HUES6 (cell line): ENCODE measurements at regions not wholly inside any gene's neighbourhood (a gene's known extent, or its start where the extent isn't known, plus 50 kb on each side); places are given as distances from the start of the nearest gene placed in this dataset.

Experiments used
- H3K27ac ChIP-seq: 2 replicates; pipeline ENCODE4 v1.7.0; 2013; ENCODE audit warnings: low read depth, mild to moderate bottlenecking, low read length, inconsistent platforms
- H3K27me3 ChIP-seq: 2 replicates; pipeline ENCODE4 v1.6.1; 2013; ENCODE audit warnings: low read length; ENCODE audit not compliant: control insufficient read depth, insufficient read depth
- H3K36me3 ChIP-seq: 2 replicates; pipeline ENCODE4 v1.6.1; 2013; ENCODE audit warnings: low read length; ENCODE audit not compliant: control insufficient read depth, insufficient read depth
- H3K4me1 ChIP-seq: 2 replicates; pipeline ENCODE4 v1.6.1; 2013; ENCODE audit warnings: low read length; ENCODE audit not compliant: control insufficient read depth, insufficient read depth
- H3K4me3 ChIP-seq: 2 replicates; pipeline ENCODE4 v1.5.1; 2013; ENCODE audit warnings: low read depth, low read length
- H3K9ac ChIP-seq: one replicate; pipeline ENCODE4 v1.6.1; 2013; ENCODE audit warnings: mild to moderate bottlenecking, low read length
- H3K9me3 ChIP-seq: 2 replicates; pipeline ENCODE4 v1.6.1; 2013; ENCODE audit warnings: low read depth, low read length; ENCODE audit not compliant: control insufficient read depth, insufficient read depth

- no peaks in the 10 kb centered on the region for H3K36me3 ChIP-seq
- no peak overlapping the region for H3K9ac ChIP-seq
- no peak overlapping the region for H3K27ac ChIP-seq
- peaks cover 2% of the 10 kb centered on the region; the same call in 1 of the 2 replicates for H3K4me1 ChIP-seq
- peaks cover 12% of the 10 kb centered on the region for H3K9me3 ChIP-seq
- no peaks in the 10 kb centered on the region for H3K27me3 ChIP-seq
- H3K4me3 ChIP-seq, result no peak overlapping the region
These were observed 312.4 kb downstream of the RPAP3 start for GRCh38 chr12:47393403-47393790.

GRCh38 chr12:47391566-47391965, 311.8 kb upstream of the AMIGO2 start:
- Histone ChIP-seq H3K9me3 (peaks cover 2% of the 10 kb centered on the region), H3K9ac (no peak overlapping the region), H3K27me3 (no peaks in the 10 kb centered on the region), H3K4me3 (no peak overlapping the region), H3K27ac (no peak overlapping the region), H3K4me1 (peaks cover 2% of the 10 kb centered on the region; the same call in 1 of the 2 replicates), H3K36me3 (no peaks in the 10 kb centered on the region)

DNA sequence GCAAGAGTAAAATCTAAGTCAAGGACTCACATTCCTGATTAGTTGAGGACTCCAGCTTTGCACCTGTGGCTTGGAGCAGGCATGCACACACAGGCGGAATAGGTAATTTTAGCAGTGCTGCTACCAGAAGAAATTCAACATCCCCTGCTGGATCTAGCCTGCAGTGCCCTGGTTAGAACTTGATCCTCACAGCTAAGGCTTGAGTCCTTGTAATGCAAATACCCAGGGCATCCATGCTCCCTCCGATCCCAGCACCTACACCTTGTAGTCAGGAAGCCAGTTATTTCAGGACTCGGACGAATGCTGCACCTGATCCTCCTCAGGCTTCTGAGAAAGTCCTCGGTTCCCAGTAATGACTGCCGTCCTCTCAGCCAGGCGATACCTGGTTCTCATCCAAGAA, 309.0 kb upstream of the AMIGO2 start:
- no peaks in the 10 kb centered on the region for H3K9me3 ChIP-seq
- H3K9ac ChIP-seq, result no peak overlapping the region
- H3K36me3 ChIP-seq, result no peaks in the 10 kb centered on the region
- no peak overlapping the region for H3K4me3 ChIP-seq
- no peak overlapping the region for H3K27ac ChIP-seq
- peaks cover 11% of the 10 kb centered on the region; the same call in 1 of the 2 replicates for H3K4me1 ChIP-seq
- no peaks in the 10 kb centered on the region for H3K27me3 ChIP-seq

DNA sequence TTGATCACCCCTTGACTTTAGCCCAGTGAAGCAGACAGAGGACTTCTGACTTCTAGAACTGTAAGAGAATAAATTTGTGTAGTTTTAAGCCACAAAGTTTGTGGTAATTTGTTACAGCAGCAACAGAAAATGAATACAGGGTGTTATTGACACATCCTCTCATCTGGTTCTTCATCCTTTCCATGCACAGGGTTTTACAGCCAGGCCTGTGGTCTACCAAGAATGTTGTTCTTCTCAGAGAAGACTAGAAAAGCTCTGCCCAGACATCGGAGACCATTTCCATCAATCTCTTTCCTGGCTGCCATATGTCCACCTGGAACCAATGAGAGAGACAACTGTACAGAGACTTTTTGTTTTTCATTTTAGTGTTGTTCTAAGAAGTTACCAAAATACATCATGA, 308.2 kb upstream of the AMIGO2 start:
- Histone ChIP-seq H3K27ac (no peak overlapping the region), H3K4me1 (peaks cover 11% of the 10 kb centered on the region; the same call in 1 of the 2 replicates)

DNA sequence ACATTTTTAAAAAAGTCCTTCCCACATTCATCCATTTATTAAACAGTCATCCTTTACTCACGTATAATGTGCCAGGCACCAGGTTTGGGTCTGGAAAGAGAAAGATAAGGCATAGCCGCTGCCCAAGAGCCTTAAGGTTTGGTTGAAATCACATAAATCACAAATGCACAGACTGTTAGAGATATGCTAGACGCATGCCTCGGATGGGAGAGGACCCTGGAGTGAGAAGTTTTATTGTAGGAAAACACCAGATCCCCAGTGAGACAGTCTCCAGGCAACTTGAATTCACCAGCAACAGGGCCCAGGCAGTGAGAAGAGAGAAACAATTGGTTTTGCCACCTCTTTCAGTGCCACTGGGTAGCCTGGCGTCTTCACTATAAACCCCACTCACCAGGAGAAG, 305.9 kb upstream of the AMIGO2 start:
- H3K36me3 ChIP-seq, result no peaks in the 10 kb centered on the region
- no peak overlapping the region for H3K4me3 ChIP-seq
- H3K9ac ChIP-seq, result no peak overlapping the region
- H3K27ac ChIP-seq, result no peak overlapping the region
- peaks cover 11% of the 10 kb centered on the region; the same call in 1 of the 2 replicates for H3K4me1 ChIP-seq
- no peaks in the 10 kb centered on the region for H3K27me3 ChIP-seq
- no peaks in the 10 kb centered on the region for H3K9me3 ChIP-seq

More for the DNA sequence above, 308.2 kb upstream of the AMIGO2 start:
- Histone ChIP-seq H3K36me3 (no peaks in the 10 kb centered on the region), H3K4me3 (no peak overlapping the region), H3K9me3 (no peaks in the 10 kb centered on the region), H3K27me3 (no peaks in the 10 kb centered on the region), H3K9ac (no peak overlapping the region)

DNA sequence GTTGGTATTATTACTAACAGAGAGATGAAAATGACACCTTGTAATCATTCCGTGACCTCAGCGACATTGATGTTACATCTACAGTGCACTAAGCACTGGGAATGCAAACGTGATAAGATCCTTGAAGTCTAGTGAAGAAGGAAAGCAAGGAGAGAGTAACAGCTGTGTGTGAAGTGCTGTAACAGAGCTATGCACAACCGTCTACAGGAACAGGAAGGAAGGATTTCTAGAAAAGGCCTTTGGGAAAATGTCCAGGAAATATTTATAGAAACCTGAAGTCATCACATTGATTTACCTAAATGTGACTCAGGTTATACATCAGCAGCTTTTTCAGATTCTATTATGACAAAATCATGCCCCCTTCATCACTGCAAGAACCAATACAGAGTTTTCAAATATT, 304.2 kb upstream of the AMIGO2 start:
- no peak overlapping the region for H3K27ac ChIP-seq
- no peaks in the 10 kb centered on the region for H3K36me3 ChIP-seq
- peaks cover 11% of the 10 kb centered on the region; the same call in 1 of the 2 replicates for H3K4me1 ChIP-seq
- no peaks in the 10 kb centered on the region for H3K9me3 ChIP-seq
- no peak overlapping the region for H3K4me3 ChIP-seq
- no peak overlapping the region for H3K9ac ChIP-seq
- H3K27me3 ChIP-seq, result no peaks in the 10 kb centered on the region

- Histone ChIP-seq H3K9me3 (no peaks in the 10 kb centered on the region), H3K4me1 (peaks cover 11% of the 10 kb centered on the region; the same call in 1 of the 2 replicates), H3K36me3 (no peaks in the 10 kb centered on the region), H3K9ac (no peak overlapping the region), H3K27me3 (no peaks in the 10 kb centered on the region), H3K27ac (no peak overlapping the region), H3K4me3 (no peak overlapping the region)
These were observed 302.5 kb upstream of the AMIGO2 start for GRCh38 chr12:47382305-47382704.

- Histone ChIP-seq H3K4me3 (no peak overlapping the region), H3K36me3 (no peaks in the 10 kb centered on the region), H3K27ac (no peak overlapping the region), H3K9ac (no peak overlapping the region), H3K9me3 (no peaks in the 10 kb centered on the region), H3K27me3 (no peaks in the 10 kb centered on the region), H3K4me1 (no peaks in the 10 kb centered on the region)
These were observed 299.1 kb upstream of the AMIGO2 start for GRCh38 chr12:47378907-47379306.

DNA sequence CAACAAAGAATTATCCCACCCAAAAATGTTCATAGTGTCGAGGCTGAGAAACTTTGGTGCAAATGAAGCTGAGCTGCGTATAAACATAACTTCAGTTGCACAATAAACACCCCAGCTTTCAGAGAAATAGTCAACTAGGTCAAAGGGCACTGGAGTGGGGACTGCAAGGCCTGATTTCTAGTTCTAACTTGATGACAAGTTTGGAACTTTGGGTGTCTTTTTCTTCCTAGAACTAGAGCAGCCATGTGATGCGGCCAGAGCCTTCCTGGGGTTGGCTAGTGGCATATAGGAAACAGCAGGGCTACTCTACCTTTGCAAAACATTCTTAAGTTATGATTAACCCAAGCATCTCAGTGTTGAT, 298.4 kb upstream of the AMIGO2 start:
- no peaks in the 10 kb centered on the region for H3K27me3 ChIP-seq
- no peak overlapping the region for H3K27ac ChIP-seq
- no peak overlapping the region for H3K9ac ChIP-seq
- no peak overlapping the region for H3K4me3 ChIP-seq
- H3K9me3 ChIP-seq, result no peaks in the 10 kb centered on the region
- H3K4me1 ChIP-seq, result no peaks in the 10 kb centered on the region
- H3K36me3 ChIP-seq, result no peaks in the 10 kb centered on the region

DNA sequence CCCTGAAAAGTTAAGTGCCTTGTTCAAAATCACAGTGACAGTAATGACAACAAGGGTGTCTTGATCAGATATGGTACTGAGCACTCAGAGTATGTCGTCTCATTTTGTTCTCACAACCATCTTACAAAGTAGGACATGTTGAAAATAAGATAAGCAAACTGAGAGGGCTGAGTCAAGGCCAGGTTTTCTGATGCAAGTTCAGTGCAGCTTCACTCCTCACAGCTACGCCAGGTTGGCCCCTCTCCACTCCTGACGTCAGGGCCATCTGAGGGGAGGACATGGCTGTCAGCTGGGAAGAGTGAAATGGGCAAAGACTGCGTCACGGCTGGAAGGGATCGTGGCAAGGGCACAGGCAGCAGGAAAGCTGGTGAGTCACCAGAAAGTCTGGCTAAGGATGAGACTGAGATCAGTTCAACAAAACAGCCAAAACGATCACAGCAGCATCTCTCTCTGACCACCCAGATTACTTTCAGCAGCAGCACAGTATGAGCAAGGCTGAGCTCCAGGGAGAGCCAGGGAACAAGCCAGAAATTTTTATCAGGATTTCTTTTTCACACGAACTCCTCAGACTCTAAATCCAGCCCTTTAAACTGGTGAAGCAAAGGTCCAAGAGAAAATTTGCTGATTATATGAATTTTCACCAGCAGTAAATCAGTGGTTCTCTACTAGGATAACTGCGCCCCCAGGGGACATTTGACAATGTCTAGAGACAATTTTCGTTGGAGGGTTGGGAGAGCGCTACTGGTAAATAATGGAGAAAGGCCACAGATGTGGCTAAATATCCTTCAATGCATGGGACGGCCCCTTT, 297.9 kb upstream of the AMIGO2 start:
- H3K4me1 ChIP-seq, result no peaks in the 10 kb centered on the region
- H3K4me3 ChIP-seq, result no peak overlapping the region
- no peak overlapping the region for H3K9ac ChIP-seq
- no peak overlapping the region for H3K27ac ChIP-seq
- H3K9me3 ChIP-seq, result no peaks in the 10 kb centered on the region
- no peaks in the 10 kb centered on the region for H3K27me3 ChIP-seq
- H3K36me3 ChIP-seq, result no peaks in the 10 kb centered on the region

DNA sequence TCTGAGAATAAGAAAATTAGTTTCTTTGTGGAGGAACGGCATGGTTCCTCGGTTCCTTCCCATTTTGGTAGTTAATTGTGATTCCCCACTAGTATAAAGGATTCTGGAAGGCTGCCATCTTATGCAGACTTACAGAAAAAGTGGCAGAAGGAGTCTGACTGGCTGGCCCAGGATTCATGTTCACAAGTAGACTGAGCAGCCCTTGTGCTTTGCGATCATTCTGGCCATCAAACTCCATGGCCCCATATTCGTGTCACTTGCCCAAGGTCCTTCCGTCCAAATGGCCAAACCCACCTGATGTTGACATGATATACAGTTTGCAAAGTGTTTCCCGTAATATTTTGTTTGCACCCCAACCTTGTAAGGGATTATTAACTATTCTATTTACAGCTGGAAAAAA, 297.2 kb upstream of the AMIGO2 start:
- Histone ChIP-seq H3K9me3 (no peaks in the 10 kb centered on the region), H3K9ac (no peak overlapping the region), H3K36me3 (no peaks in the 10 kb centered on the region), H3K27me3 (no peaks in the 10 kb centered on the region), H3K4me1 (no peaks in the 10 kb centered on the region), H3K4me3 (no peak overlapping the region), H3K27ac (no peak overlapping the region)
